H1 (cell line): ENCODE measurements at regions not wholly inside any gene's neighbourhood (a gene's known extent, or its start where the extent isn't known, plus 50 kb on each side); places are given as distances from the start of the nearest gene placed in this dataset.
"Not testable (repeated sequence)": the region's sequence is repeated elsewhere in the genome, so short reads cannot be mapped to it uniquely, and the experiment has no call there.

Experiments
- ASH2L ChIP-seq: fragments of 200-600, 300-600 bp; sonication (generic); IDR thresholded peaks from one replicate; pipeline ENCODE4 v1.7.1; 2017; ENCODE audit warnings: low read length
- BCL11A ChIP-seq, 2 experiments: IDR thresholded peaks; one replicate each; pipeline ENCODE4 v1.6.1; 2011; ENCODE audit warnings: low read depth in 2 of 2, low read length in 2 of 2, mild to moderate bottlenecking in 2 of 2
- CHD2 ChIP-seq: IDR thresholded peaks from 2 replicates; pipeline ENCODE4 v1.6.1; 2012; ENCODE audit warnings: low read length, improper control_type of control experiment
- EP300 ChIP-seq, 2 experiments: IDR thresholded peaks; 1 replicate in 1 of 2; 2 replicates in 1 of 2; pipeline ENCODE4 v1.6.1; 2011 to 2012; ENCODE audit warnings: low read depth in 2 of 2, low read length in 2 of 2, mild to moderate bottlenecking in 2 of 2, borderline replicate concordance in 1 of 2, inconsistent platforms in 1 of 2, moderate library complexity in 1 of 2
- EZH2 ChIP-seq: fragments of 200-600 bp; sonication (generic); IDR thresholded peaks from 2 replicates; pipeline ENCODE4 v1.7.1; 2012; ENCODE audit warnings: low read depth, mild to moderate bottlenecking, moderate library complexity, low read length, inconsistent platforms; ENCODE audit not compliant: severe bottlenecking
- GABPA ChIP-seq: IDR thresholded peaks from 2 replicates; pipeline ENCODE4 v1.6.1; 2011; ENCODE audit warnings: mild to moderate bottlenecking, low read length, moderate library complexity, borderline replicate concordance; ENCODE audit not compliant: insufficient read depth
- MAX ChIP-seq: IDR thresholded peaks from 2 replicates; pipeline ENCODE4 v1.6.1; 2012; ENCODE audit warnings: inconsistent platforms
- POLR2AphosphoS5 ChIP-seq: IDR thresholded peaks from 2 replicates; pipeline ENCODE4 v1.6.1; 2011; ENCODE audit warnings: low read depth, low read length
- RAD21 ChIP-seq, 2 experiments: IDR thresholded peaks in 1 of 2; conservative IDR thresholded peaks in 1 of 2; 2 replicates each; pipeline ENCODE4 v1.6.1; 2011; ENCODE audit warnings: low read depth in 2 of 2, low read length in 2 of 2, improper control_type of control experiment in 1 of 2, inconsistent platforms in 1 of 2, mild to moderate bottlenecking in 1 of 2, moderate library complexity in 1 of 2
- SIN3A ChIP-seq, 2 experiments: IDR thresholded peaks in 1 of 2; conservative IDR thresholded peaks in 1 of 2; 2 replicates each; pipeline ENCODE4 v1.6.1; 2011 to 2012; ENCODE audit warnings: low read length in 2 of 2, improper control_type of control experiment in 1 of 2, low read depth in 1 of 2, mild to moderate bottlenecking in 1 of 2
- TAF1 ChIP-seq: IDR thresholded peaks from 2 replicates; pipeline ENCODE4 v1.6.1; 2011; ENCODE audit warnings: mild to moderate bottlenecking, low read depth, low read length
- YY1 ChIP-seq: IDR thresholded peaks from 2 replicates; pipeline ENCODE4 v1.6.1; 2011; ENCODE audit warnings: low read depth, mild to moderate bottlenecking, low read length
- TF ChIP-seq, protein P1 (sequence below), 3 experiments: IDR thresholded peaks; 1 replicate in 2 of 3; 2 replicates in 1 of 3; pipeline versions ENCODE4 v1.5.1 to v1.6.1; 2011; ENCODE audit warnings: low read length in 3 of 3, mild to moderate bottlenecking in 3 of 3, inconsistent platforms in 2 of 3, low read depth in 1 of 3, moderate library complexity in 1 of 3; ENCODE audit not compliant: insufficient read depth in 1 of 3; ENCODE audit errors: control extremely low read depth in 1 of 3

- TF ChIP-seq, protein P1, sequence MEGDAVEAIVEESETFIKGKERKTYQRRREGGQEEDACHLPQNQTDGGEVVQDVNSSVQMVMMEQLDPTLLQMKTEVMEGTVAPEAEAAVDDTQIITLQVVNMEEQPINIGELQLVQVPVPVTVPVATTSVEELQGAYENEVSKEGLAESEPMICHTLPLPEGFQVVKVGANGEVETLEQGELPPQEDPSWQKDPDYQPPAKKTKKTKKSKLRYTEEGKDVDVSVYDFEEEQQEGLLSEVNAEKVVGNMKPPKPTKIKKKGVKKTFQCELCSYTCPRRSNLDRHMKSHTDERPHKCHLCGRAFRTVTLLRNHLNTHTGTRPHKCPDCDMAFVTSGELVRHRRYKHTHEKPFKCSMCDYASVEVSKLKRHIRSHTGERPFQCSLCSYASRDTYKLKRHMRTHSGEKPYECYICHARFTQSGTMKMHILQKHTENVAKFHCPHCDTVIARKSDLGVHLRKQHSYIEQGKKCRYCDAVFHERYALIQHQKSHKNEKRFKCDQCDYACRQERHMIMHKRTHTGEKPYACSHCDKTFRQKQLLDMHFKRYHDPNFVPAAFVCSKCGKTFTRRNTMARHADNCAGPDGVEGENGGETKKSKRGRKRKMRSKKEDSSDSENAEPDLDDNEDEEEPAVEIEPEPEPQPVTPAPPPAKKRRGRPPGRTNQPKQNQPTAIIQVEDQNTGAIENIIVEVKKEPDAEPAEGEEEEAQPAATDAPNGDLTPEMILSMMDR (IDR thresholded peaks at IDR 0.05; ENCODE audit: control extremely low read depth in 1 of 3, insufficient read depth in 1 of 3, low read depth in 1 of 3, low read length in 3 of 3): not testable (repeated sequence)
- not testable (repeated sequence) for TF ChIP-seq EP300 (IDR thresholded peaks at IDR 0.05; ENCODE audit: borderline replicate concordance in 1 of 2, low read depth in 2 of 2, low read length in 2 of 2); GABPA; MAX; BCL11A (IDR thresholded peaks at IDR 0.05; ENCODE audit: low read depth in 2 of 2, low read length in 2 of 2); YY1; SIN3A (conservative IDR thresholded peaks at IDR 0.05 in 1 of 2, IDR thresholded peaks at IDR 0.05 in 1 of 2; ENCODE audit: low read depth in 1 of 2, low read length in 2 of 2); EZH2; TAF1; CHD2; RAD21 (IDR thresholded peaks at IDR 0.05 in 1 of 2, conservative IDR thresholded peaks at IDR 0.05 in 1 of 2; ENCODE audit: low read depth in 2 of 2, low read length in 2 of 2); POLR2AphosphoS5; ASH2L
Measured at GRCh38 chr16:21509437-21510086, 89.8 kb upstream of the METTL9 start.
